ENCODE measurements at regions not wholly inside any gene's neighbourhood (a gene's known extent, or its start where the extent isn't known, plus 50 kb on each side); places are given as distances from the start of the nearest gene placed in this dataset.

- DNase-seq (no peak), ATAC-seq (ENCODE audit: low read depth) (no peak)
- H3K56ac ChIP-seq (ENCODE audit: extremely low read depth, insufficient read depth, low read length) = no peak overlapping the region
- H4K20me1 ChIP-seq (ENCODE audit: insufficient read depth, low read length) = no peaks in the 10 kb centered on the region
- H2AK9ac ChIP-seq (replicated peaks; ENCODE audit: low read depth, low read length, poor library complexity) = no peak overlapping the region
- no peak overlapping the region for H3K4me2 ChIP-seq (ENCODE audit: low read depth, low read length)
- H2BK20ac ChIP-seq (ENCODE audit: low read depth, low read length) = no peak overlapping the region
- no peak overlapping the region for H2BK15ac ChIP-seq (ENCODE audit: low read depth, low read length)
- H4K8ac ChIP-seq (ENCODE audit: low read depth in 2 of 2, low read length in 2 of 2) = no peak overlapping the region
- no peak overlapping the region for H3K9ac ChIP-seq (ENCODE audit: low read depth, low read length)
- no peak overlapping the region for H3K23ac ChIP-seq (ENCODE audit: low read depth, low read length)
- H3K4ac ChIP-seq (ENCODE audit: low read depth, low read length) = no peak overlapping the region
- no peak overlapping the region for H2AK5ac ChIP-seq (ENCODE audit: low read depth, low read length)
- no peak overlapping the region for H2BK5ac ChIP-seq (ENCODE audit: low read depth, low read length, poor library complexity, severe bottlenecking)
- no peaks in the 10 kb centered on the region for H3K9me3 ChIP-seq (ENCODE audit: control insufficient read depth, insufficient read depth, low read length)
- CTCF ChIA-PET = no interaction called here
- intact Hi-C loops (cut with micrococcal nuclease) = no loop called here
- in situ Hi-C loops (cut with MboI; ENCODE audit: low sequenced_read_pairs) = no loop called here
- BruUV-seq (replicated peaks) = no TSS peak
- H3K18ac ChIP-seq (ENCODE audit: low read depth, low read length) = no peak overlapping the region
- H3K4me1 ChIP-seq (ENCODE audit: control insufficient read depth, insufficient read depth, low read length) = no peaks in the 10 kb centered on the region
- no peak overlapping the region for H2AFZ ChIP-seq (replicated peaks; ENCODE audit: low read length, poor library complexity)
- 75% methylated on average over 6 of the region's 8 CpGs; no CpG with 5 or more reads in 1 of the 2 experiments for WGBS, 2 experiments (ENCODE audit: extremely low coverage in 2 of 2, insufficient read length in 1 of 2)
- H3K79me1 ChIP-seq (ENCODE audit: low read depth in 1 of 2, low read length in 2 of 2) = no peaks in the 10 kb centered on the region
- peaks cover 65% of the 10 kb centered on the region for H3K27me3 ChIP-seq (ENCODE audit: control insufficient read depth, insufficient read depth, low read length)
- no peak overlapping the region for H2BK120ac ChIP-seq (ENCODE audit: low read depth, low read length)
- H3K36me3 ChIP-seq (ENCODE audit: control insufficient read depth, insufficient read depth, low read length) = no peaks in the 10 kb centered on the region
- H3K4me3 ChIP-seq (ENCODE audit: insufficient read depth, low read depth, low read length) = no peak overlapping the region
- no peak overlapping the region for H4K91ac ChIP-seq (ENCODE audit: insufficient read depth, low read depth, low read length)
- dilution Hi-C loops (cut with HindIII; ENCODE audit: low sequenced_read_pairs, unreplicated experiment) = no loop called here
- no peak overlapping the region for H3K14ac ChIP-seq (replicated peaks; ENCODE audit: low read depth, low read length)
- no peaks in the 10 kb centered on the region for H3K9me1 ChIP-seq (ENCODE audit: insufficient read depth, low read length)
- TF ChIP-seq FOS (IDR thresholded peaks at IDR 0.05; ENCODE audit: low read depth, low read length) (no peak), NFE2L2 (IDR thresholded peaks at IDR 0.05; ENCODE audit: low read depth, low read length) (no peak), MXI1 (IDR thresholded peaks at IDR 0.05; ENCODE audit: borderline replicate concordance, low read depth, low read length) (no peak), MAZ (IDR thresholded peaks at IDR 0.05; ENCODE audit: borderline replicate concordance, low read depth, low read length) (no peak), USF2 (IDR thresholded peaks at IDR 0.05; ENCODE audit: low read depth, low read length) (no peak), MAFK (IDR thresholded peaks at IDR 0.05; ENCODE audit: low read depth, low read length) (no peak), CTCF (conservative IDR thresholded peaks at IDR 0.05; ENCODE audit: low read depth, low read length) (no peak), POLR2A (IDR thresholded peaks at IDR 0.05; ENCODE audit: low read depth, low read length) (no peak), RFX5 (IDR thresholded peaks at IDR 0.05; ENCODE audit: low read depth, low read length) (no peak), CEBPB (IDR thresholded peaks at IDR 0.05; ENCODE audit: low read depth, low read length) (no peak), SMC3 (IDR thresholded peaks at IDR 0.05; ENCODE audit: low read depth, low read length) (no peak), BHLHE40 (IDR thresholded peaks at IDR 0.05; ENCODE audit: low read depth, low read length) (no peak)
- H4K5ac ChIP-seq (ENCODE audit: low read depth, low read length) = no peak overlapping the region
- POLR2A ChIA-PET (ENCODE audit: unreplicated experiment) = no interaction called here
- no peak overlapping the region for H3K27ac ChIP-seq (ENCODE audit: insufficient read depth, low read length)
Observed at GRCh38 chr15:70182858-70183695, 85.4 kb upstream of the TLE3 start.
